Ishikawa (cell line): ENCODE measurements at regions not wholly inside any gene's neighbourhood (a gene's known extent, or its start where the extent isn't known, plus 50 kb on each side); places are given as distances from the start of the nearest gene placed in this dataset.

ENCODE experiments used
- CEBPB ChIP-seq: IDR thresholded peaks from 2 replicates; pipeline ENCODE4 v1.6.1; 2012
- CREB1 ChIP-seq: IDR thresholded peaks from 2 replicates; pipeline ENCODE4 v1.6.1; 2012; ENCODE audit warnings: low read depth
- EGR1 ChIP-seq: IDR thresholded peaks from 2 replicates; pipeline ENCODE4 v1.6.1; 2012
- EP300 ChIP-seq: IDR thresholded peaks from 2 replicates; pipeline ENCODE4 v1.6.1; 2012; ENCODE audit warnings: borderline replicate concordance
- FOXM1 ChIP-seq: IDR thresholded peaks from 2 replicates; pipeline ENCODE4 v1.6.1; 2012; ENCODE audit warnings: low read depth, borderline replicate concordance
- NFIC ChIP-seq: IDR thresholded peaks from 2 replicates; pipeline ENCODE4 v1.6.1; 2012
- RAD21 ChIP-seq: IDR thresholded peaks from 2 replicates; pipeline ENCODE4 v1.6.1; 2012; ENCODE audit warnings: low read depth
- REST ChIP-seq: IDR thresholded peaks from 2 replicates; pipeline ENCODE4 v1.6.1; 2012; ENCODE audit warnings: low read depth, mild to moderate bottlenecking
- TAF1 ChIP-seq: IDR thresholded peaks from 2 replicates; pipeline ENCODE4 v1.6.1; 2012; ENCODE audit warnings: low read depth, mild to moderate bottlenecking
- TCF12 ChIP-seq: IDR thresholded peaks from 2 replicates; pipeline ENCODE4 v1.6.1; 2012; ENCODE audit warnings: low read depth
- TEAD4 ChIP-seq: IDR thresholded peaks from 2 replicates; pipeline ENCODE4 v1.6.1; 2012
- YY1 ChIP-seq: IDR thresholded peaks from 2 replicates; pipeline ENCODE4 v1.6.1; 2012; ENCODE audit warnings: low read depth
- ZBTB7A ChIP-seq: IDR thresholded peaks from 2 replicates; pipeline ENCODE4 v1.6.1; 2012; ENCODE audit warnings: low read depth
- TF ChIP-seq, protein P1 (sequence below): IDR thresholded peaks from 2 replicates; pipeline ENCODE4 v1.6.1; 2012
- TF ChIP-seq, protein P2 (sequence below): IDR thresholded peaks from 2 replicates; pipeline ENCODE4 v1.6.1; 2012

- no peak for TF ChIP-seq TEAD4
- TF ChIP-seq TCF12 = no peak
- no peak for TF ChIP-seq ZBTB7A
- TF ChIP-seq REST = no peak
- TF ChIP-seq, protein P1, sequence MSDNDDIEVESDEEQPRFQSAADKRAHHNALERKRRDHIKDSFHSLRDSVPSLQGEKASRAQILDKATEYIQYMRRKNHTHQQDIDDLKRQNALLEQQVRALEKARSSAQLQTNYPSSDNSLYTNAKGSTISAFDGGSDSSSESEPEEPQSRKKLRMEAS = no peak
- TF ChIP-seq YY1 = no peak
- no peak for TF ChIP-seq FOXM1
- TF ChIP-seq, protein P2, sequence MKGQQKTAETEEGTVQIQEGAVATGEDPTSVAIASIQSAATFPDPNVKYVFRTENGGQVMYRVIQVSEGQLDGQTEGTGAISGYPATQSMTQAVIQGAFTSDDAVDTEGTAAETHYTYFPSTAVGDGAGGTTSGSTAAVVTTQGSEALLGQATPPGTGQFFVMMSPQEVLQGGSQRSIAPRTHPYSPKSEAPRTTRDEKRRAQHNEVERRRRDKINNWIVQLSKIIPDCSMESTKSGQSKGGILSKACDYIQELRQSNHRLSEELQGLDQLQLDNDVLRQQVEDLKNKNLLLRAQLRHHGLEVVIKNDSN = no peak
- no peak for TF ChIP-seq CEBPB
- no peak for TF ChIP-seq RAD21
- no peak for TF ChIP-seq TAF1
- no peak for TF ChIP-seq EP300
Measured at GRCh38 chr14:87055007-87055406, 938.0 kb downstream of the GALC start.

DNA sequence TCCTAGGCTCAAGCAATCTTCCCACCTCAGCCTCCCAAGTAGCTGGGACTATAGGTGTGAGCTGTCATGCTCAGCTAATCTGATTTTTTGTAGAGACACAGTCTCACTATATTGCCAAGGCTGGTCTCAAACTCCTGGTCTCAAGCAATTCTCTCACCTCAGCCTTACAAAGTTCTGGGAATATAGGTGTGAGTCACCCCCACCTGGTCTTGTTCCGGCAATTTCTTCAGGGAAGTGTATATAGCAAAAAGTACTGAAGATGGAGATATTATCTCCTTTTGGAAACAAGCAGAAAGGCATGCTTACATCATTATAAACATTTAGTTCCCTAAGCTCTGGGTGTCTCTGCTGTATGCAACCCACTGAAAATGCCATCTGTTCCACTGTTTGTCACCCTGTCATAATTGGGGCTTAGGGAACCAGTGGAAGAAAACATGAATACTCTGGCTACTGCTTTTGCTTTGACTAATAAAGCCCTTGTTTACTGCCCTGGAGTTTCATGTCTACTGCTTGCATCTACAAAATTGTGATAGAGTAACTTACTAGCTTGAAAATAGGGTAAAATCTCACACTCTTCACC is 940.2 kb downstream of the GALC start:
- TF ChIP-seq CREB1 (no peak), NFIC (no peak), REST (no peak)
- TF ChIP-seq, protein P2 = no peak

- TF ChIP-seq CREB1 (no peak), FOXM1 (no peak), REST (no peak), TAF1 (no peak), YY1 (no peak), NFIC (no peak), CEBPB (no peak), EGR1 (no peak), ZBTB7A (no peak), EP300 (no peak), RAD21 (no peak), TCF12 (no peak), TEAD4 (no peak)
- TF ChIP-seq, protein P2 = no peak
- TF ChIP-seq, protein P1 = no peak
Measured at GRCh38 chr14:87050421-87050820, 942.6 kb downstream of the GALC start.

- TF ChIP-seq, protein P2 = no peak
- TF ChIP-seq CEBPB = no peak
- no peak for TF ChIP-seq CREB1
- TF ChIP-seq NFIC = no peak
- no peak for TF ChIP-seq YY1
- TF ChIP-seq TEAD4 = no peak
- TF ChIP-seq REST = no peak
- TF ChIP-seq FOXM1 = no peak
- no peak for TF ChIP-seq TAF1
- no peak for TF ChIP-seq EP300
- TF ChIP-seq TCF12 = no peak
Measured at GRCh38 chr14:87049950-87050349, 943.0 kb downstream of the GALC start.
